RKO (cell line): ENCODE measurements at regions not wholly inside any gene's neighbourhood (a gene's known extent, or its start where the extent isn't known, plus 50 kb on each side); places are given as distances from the start of the nearest gene placed in this dataset.
"Not testable (repeated sequence)": the region's sequence is repeated elsewhere in the genome, so short reads cannot be mapped to it uniquely, and the experiment has no call there.

ENCODE experiments used
- DNase-seq: peaks from one replicate; pipeline ENCODE4 v3.0.0-alpha.2; 2016; ENCODE audit warnings: low spot score

GRCh38 chr13:78540058-78540457, 63.3 kb downstream of the POU4F1 start:
- DNase-seq = peak; percentile 39

DNA sequence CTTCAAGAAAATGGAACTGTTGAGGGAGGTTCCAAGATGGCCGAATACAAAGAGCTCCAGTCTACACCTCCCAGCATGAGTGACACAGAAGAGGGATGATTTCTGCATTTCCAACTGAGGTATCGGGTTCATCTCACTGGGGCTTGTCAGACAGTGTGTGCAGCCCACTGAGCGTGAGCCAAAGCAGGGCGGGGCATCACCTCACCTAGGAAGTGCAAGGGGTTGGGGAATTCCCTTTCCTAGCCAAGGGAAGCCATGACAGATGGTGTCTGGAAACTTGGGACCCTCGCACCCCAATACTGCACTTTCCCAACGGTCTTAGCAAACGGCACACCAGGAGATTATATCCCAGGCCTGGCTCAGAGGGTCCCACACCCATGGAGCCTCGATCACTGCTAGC, 77.3 kb downstream of the POU4F1 start:
- not testable (repeated sequence) for DNase-seq

GRCh38 chr13:78524936-78525335, 78.4 kb downstream of the POU4F1 start:
- DNase-seq = no peak

DNA sequence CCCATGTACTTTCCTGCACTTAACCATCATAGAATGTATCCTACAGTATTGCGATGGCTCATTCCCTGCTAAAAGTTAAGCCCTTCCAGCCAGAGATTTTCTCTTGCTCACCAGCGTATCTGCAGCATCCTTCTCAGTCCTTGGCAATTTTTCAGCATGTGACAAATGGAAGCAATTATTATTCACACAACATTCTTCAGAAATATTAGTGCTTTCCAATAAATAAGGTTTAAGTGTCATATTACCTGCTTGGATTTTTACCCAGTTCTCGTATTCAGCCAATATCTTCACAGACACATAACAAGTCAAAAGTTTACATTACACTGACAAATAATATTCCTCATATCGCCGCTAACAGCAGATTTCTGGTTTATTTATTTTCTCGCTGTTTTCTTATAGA, 82.3 kb downstream of the POU4F1 start:
- DNase-seq = no peak

GRCh38 chr13:78520425-78520824, 82.9 kb downstream of the POU4F1 start:
- DNase-seq = no peak

DNA sequence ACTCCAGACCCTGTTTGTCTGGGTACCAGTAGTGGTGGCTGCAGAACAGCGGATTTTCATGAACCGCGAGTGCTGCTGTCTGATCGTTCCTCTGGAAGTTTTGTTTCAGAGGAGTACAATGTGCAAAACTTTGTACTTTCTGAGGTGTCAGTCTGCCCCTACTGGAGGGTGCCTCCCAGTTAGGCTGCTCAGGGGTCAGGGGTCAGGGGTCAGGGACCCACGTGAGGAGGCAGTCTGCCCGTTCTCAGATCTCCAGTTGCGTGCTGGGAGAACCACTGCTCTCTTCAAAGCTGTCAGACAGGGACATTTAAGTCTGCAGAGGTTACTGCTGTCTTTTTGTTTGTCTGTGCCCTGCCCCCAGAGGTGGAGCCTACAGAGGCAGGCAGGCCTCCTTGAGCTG, 84.9 kb downstream of the POU4F1 start:
- DNase-seq = not testable (repeated sequence)

GRCh38 chr13:78499802-78500201, 103.5 kb downstream of the POU4F1 start:
- no peak for DNase-seq

DNA sequence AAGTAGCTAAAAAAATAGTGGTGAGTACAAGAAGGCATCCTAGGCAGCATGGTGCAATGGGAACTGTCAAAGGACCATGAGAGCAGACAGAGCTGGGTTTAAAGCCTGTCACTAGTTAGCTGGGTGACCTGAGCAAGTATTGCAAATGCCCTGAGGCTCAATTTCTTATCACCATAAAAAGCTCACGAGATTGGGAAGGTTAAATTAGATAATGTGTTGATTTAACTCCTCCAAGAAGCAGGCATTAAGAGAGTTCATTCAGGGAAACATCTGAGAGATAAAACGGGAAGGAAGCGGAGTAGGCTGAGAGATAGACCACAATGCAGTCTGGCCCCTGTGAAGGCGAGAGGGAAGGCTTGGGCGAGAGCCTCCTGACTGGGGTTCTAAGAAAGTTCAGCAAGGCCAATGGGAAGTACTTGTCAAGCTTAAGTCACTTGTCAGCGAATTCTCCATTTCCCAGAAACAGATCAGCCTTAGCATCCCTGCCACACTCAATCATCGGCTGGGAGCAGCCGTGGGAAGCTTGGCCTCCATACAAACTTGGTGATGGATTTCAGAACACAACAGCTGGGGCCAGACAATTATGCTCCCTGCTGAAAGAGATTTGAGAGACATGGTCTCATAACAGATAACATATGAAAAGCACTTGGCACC, 105.5 kb downstream of the POU4F1 start:
- DNase-seq = no peak

GRCh38 chr13:78491978-78492377, 111.4 kb downstream of the POU4F1 start:
- DNase-seq = no peak

GRCh38 chr13:78490225-78490624, 113.1 kb downstream of the POU4F1 start:
- not testable (repeated sequence) for DNase-seq

GRCh38 chr13:78487707-78488106, 115.6 kb downstream of the POU4F1 start:
- no peak for DNase-seq

DNA sequence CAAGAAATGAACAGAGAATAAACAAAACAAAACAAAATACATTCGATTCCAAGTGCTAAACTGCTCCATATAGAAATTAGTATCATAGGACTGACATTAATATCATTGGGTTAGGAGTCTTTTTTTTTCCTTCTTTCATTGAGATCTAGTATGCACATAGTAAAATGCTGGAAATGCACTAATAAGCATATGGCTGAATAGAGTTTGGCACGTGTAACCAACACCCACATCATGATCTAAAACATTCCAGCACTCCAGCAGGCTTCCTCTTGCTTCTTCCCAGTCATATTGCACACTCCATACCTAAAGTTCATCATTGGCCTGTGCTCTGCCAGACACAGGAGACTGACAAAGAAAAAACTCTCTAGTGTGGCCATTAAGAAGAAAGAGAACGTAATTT, 117.5 kb downstream of the POU4F1 start:
- DNase-seq = no peak

- DNase-seq = no peak
Measured at GRCh38 chr13:78478183-78478582, 125.2 kb downstream of the POU4F1 start.

DNA sequence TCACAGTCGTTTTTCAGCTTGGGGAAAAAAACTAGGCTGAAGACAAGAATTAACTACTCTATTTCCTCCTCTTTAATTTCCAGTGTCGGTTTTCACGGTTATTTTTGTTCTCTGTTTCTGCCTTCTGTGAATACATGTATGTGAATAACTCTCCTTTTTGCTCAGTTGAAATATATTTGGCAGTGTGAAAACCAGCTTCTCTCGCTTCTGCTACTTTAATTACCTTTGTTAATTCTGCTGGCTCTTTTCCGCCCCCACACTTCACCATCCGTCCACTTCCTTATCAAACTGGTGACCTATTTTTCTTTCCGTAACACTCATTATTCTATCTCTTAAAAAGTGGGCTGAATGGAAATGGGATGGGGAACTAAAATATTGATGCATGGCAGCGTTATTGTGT, 126.4 kb downstream of the POU4F1 start:
- DNase-seq = no peak

DNA sequence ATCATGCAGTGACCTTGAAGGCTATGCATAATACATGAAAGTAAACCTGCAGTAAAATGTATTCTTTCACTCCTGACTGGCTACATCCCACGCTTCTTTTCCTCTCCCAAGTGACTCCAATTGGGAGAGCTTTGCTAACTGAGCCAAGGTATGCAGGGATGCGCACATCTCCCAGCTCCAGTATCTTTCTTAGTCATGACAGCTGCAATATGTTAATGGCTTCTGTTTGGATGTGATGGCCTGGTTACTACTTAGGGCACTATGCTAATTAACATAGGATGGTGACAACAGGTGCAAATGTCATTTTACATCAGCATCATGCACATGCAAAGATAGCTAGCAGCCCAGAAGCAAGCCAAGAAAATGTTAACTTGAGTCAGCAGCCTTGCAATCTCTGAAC, 134.7 kb downstream of the POU4F1 start:
- DNase-seq = no peak

DNA sequence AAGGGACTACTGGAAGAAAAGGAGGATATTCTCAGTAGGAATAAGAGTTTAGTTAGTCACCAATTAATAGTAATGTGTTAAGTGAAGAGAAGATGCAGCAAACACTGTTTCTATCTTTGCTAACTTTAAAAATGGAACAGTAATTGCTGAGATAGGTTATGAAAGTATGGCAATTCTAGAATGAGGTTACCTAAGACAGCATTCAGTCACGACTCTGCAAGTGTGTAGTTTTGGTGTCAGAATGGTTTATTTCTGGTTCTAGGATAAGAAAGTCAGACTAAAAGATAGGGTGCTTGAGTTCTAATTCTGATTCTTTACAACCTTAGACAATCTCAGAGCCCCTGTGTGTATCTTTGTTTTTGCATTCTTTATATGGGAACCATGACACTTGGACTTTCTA, 138.1 kb downstream of the POU4F1 start:
- DNase-seq = no peak

DNA sequence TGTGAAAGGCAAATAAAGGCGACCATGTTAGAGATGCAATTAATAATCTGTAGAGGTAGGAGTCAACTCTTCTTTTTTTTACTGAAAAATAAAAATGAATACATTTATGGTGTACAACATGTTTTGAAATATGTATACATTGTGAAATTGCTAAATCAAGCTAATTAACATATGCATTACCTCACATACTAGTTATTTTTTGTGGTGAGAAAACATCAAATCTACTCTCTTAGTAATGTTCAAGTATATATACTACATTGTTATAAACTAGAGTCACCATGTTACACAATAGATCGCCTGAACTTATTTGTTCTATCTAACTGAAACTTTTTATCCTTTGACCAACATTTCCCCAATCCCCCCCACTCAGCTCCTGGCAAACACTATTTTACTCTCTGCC, 143.2 kb downstream of the POU4F1 start:
- no peak for DNase-seq

DNA sequence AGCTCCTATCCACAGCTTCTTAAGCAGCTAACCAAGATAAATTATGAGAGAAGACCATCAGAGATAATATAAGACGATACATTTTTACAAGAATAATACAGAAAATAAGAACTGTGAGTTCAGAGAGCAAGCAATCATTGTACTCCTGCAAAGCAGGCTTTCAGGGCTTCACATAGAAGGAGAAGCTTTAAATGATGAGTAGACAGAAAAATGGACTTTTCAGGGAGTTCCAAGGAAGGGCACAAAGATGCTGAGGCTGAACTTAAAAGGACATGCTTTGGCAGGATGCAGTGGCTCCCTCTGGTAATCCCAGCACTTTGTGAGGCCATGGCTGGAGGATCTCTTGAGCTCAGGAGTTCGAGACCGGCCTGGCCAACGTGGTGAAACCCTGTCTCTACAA, 159.5 kb downstream of the POU4F1 start:
- DNase-seq = no peak

GRCh38 chr13:78437781-78438180, 165.6 kb downstream of the POU4F1 start:
- DNase-seq = no peak

DNA sequence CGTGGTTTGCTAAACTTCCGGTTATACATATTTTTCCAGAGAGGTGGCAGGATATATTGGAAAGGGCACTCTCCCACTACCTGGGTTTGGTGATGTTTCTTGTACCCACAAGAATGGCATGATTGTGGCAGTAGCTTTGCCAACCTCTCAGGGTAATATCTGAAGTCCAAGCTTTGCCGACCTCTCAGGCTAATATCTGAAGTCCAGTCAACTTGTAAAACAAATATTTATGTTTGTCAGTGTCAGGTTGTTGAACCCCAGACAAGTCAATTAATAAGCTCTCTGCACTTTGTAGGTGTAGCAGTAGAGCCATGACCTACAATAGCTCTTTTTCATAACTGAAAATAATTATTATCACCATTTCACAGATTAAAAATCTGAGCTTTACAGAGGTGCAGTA, 167.0 kb downstream of the POU4F1 start:
- no peak for DNase-seq

GRCh38 chr13:78431328-78431727, 172.0 kb downstream of the POU4F1 start:
- DNase-seq = no peak

- no peak for DNase-seq
Measured at GRCh38 chr13:78430811-78431210, 172.5 kb downstream of the POU4F1 start.

DNA sequence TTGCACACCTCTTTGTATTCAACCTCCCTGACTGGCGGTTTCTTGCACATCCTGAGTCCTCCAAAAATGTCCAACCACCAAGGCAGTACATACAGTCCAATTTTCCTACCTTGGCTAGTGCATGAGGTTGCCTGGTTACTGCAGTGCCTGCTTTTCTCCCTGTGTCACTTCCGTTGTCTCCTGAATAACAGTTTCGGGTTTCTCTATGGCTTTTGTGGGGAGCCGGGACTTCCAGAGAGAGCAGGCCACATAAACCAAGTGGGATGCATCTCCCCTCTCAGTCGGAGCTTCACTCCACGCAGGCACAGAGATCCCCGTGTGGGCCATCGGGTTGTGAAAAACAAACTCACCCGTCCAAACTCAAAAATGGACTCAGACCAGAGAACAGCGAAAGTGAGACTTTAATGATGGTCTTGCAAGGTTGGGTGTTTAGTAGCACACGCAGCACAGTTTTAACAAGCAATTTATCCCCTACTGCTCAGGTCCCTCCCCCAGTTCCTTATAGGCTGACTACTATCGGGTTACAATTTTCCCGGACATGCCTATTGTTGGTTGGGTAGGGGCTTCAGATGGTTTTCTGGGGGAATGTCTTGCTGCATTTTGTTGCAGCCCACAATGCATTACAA, 173.1 kb downstream of the POU4F1 start:
- no peak for DNase-seq

DNA sequence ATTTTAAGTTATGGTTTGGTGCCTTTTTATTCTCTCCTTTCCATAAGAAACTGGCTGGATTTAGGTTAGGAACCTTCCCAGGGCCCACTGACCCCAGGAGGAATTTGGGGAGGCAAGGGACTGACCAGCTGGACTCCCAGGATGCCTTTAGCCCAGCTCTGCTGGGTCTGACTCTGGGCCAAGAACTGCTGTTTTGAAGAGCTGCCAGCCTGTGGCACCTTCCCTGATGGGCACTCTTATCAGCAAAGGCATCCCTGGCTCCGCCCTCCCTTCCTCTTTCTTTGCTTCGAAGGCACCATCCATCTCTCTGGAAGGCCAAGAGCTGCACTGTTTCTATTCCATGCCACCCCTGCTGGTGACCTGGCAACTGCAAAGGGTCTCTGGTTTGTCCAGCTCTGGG, 174.7 kb downstream of the POU4F1 start:
- no peak for DNase-seq
